GM18511 (cell line): ENCODE measurements at regions not wholly inside any gene's neighbourhood (a gene's known extent, or its start where the extent isn't known, plus 50 kb on each side); places are given as distances from the start of the nearest gene placed in this dataset.
A peak's percentile ranks its signal among the peaks of the same experiment; 100 is the strongest.
"Not testable (repeated sequence)": the region's sequence is repeated elsewhere in the genome, so short reads cannot be mapped to it uniquely, and the experiment has no call there.

Source experiments
- ATAC-seq: cut with Tn5 transposase; IDR thresholded peaks from one replicate; pipeline ENCODE4 v1.9.1; 2021; ENCODE audit warnings: mild to moderate bottlenecking, moderate library complexity; ENCODE audit not compliant: unreplicated experiment

GRCh38 chr12:105454688-105455087 is 124.2 kb downstream of the C12orf75 start:
- ATAC-seq = no peak

- no peak for ATAC-seq
Observed at GRCh38 chr12:105455261-105455660, 124.8 kb downstream of the C12orf75 start.

- no peak for ATAC-seq
Observed at GRCh38 chr12:105457026-105457425, 126.5 kb downstream of the C12orf75 start.

- no peak for ATAC-seq
Observed at GRCh38 chr12:105459760-105460330, 129.4 kb downstream of the C12orf75 start.

GRCh38 chr12:105461271-105461943 is 130.9 kb downstream of the C12orf75 start:
- ATAC-seq = no peak

DNA sequence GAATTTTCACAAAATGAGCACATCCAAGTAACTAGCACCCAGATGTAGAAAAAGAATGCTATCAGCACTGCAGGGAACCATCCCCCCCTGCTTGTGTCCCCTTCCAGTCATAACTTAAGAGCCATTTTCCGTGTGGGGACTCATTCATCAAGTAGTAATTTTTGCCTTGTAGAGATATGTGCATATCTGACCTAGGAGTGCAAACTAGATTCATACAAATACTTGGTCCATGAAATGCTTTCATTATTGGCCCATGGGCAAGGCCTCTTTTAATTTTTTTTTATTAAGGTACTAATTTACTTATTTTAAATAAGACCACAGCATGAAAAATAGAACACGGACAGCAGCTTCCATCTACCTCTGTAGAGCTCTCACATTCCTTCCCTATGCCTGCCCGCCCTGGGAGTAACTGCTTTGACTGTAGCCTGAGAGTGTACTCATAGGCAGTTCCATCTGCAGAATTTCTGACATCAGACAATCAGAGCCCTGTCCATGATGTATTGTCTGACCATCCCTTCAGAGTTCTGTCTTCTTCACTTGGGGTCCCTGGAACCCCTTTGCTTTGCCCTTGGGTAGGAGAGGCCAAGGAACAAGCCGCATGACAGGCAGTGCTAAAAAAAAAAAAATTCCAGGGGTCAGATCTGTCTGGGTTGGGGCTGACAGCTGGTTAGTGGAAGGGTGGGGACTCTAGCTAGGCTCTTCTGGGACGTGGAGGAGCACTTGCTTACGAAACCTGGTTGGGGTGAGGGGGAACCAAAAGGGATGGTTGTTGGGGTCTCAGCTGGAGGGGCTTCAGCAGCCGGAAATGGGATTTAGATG is 131.7 kb downstream of the C12orf75 start:
- no peak for ATAC-seq

DNA sequence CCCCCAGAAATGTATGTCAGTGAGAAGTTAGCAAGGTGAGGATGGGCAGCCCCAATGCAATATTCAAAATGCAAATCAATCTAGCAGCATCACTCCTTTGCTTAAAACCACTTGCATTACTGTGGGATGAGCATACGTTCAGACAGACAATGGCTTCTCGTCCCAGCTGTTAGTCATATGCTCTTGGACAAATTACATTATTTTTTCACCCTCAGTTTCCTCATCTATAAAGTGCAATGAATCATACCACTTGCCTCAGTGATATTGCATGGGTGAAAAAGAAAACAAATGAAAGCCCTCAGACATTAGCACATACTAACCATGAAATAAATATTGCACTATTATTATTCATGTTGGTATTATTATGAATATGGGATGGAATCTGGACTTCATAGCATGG is 132.3 kb downstream of the C12orf75 start:
- no peak for ATAC-seq

DNA sequence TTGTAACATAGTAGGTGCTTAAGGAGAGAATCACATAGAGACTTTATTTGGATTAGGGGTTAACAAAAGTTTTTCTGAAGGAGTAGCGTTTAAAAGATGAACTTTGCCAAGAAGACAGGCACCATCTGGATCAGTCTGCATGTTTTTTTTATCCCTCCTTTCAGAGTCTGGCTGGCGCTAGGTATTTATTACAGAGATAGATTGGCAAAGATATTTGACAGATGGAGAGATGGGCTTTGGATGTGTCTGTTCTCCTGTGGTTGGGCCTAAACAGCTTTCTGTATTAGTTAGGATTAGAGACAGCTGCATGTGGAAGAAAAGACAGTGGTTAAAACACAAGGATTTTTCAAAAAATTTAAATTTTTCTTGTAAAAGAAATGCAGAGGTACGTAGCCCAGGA is 133.9 kb downstream of the C12orf75 start:
- no peak for ATAC-seq

DNA sequence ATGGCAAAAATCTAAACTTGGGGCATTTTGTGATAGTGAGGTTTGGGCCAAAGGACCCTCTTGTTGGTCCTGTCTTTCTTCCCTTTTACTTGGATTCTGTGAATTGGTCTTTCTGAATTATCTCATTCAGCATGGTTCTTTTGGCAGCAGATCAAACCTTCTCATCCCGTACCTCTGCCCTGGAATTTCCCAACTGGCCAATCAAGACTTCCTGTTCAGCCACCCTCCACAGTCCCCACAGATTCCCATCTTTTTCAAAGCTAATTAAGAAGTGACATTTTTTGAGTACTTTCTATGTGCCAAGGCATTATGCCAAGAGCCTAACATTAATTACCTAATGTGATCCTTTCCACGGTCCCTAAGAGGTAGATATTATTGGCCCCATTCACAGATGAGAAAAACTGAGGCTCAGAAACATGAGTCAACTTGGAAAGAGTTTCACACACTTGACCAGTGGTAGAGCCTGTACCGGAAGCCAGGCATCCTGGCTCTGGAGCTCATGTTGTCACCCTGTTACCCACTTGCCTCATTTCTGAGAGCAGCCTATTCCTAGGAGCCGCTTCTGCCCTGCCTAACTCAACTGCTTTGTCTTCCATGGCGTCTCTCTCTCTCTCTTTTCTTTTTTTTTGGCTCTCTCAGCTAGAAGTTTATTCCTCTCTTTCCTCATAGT is 135.9 kb downstream of the C12orf75 start:
- no peak for ATAC-seq

- no peak for ATAC-seq
Observed at GRCh38 chr12:105466901-105467598, 136.6 kb downstream of the C12orf75 start.

DNA sequence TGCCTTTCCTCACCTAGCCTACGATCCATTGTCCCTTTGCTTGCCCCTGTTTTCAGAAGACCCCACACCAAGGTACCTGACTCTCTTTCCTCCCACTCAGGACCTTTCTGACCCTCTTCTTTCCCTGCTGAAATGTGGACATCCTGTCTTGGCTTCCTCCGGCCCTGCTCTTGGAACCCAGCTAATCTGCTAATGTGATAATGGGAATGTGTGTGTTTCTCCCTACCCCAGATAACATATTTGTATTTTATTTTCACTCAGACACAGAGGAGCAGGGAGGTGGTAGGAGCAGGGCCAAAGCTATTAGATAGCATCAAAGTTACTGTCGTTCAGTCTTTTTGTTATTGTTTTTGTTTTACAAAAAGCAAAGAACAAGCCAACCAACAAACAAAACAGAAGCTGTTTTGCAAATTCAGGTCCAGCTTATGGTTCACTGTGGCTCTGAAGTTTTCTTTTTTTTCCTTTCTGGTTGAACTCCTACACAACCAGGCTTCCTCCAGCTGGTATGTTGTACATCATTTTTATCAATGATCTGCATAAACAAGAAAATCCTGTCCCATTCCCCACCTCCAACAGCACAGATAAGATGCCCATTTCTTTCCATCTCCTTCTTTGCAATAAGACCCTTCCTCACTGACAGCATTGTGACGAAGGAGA is 137.3 kb downstream of the C12orf75 start:
- no peak for ATAC-seq

DNA sequence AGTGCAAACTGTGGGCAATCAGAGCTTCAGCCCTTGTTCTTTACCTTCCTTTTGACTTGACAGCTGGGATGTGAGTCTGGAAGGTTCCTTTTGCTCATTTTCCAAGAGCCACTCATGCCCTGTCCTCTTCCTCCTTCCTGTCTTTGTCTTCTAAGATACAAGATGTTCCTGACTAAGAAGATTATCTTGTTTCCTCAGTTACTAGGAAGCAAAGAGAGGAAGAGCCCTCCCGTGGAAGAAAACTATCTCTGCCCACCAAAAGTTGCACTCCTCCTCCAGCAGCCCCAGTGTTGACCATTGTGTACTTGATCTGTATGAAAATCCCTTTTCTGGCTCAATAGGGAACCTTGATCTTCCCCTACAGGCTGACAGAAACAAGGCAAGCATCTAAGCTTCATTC is 138.0 kb downstream of the C12orf75 start:
- no peak for ATAC-seq

GRCh38 chr12:105469211-105469610 is 138.7 kb downstream of the C12orf75 start:
- no peak for ATAC-seq

GRCh38 chr12:105469701-105470100 is 139.2 kb downstream of the C12orf75 start:
- ATAC-seq = no peak

GRCh38 chr12:105470102-105470501 is 139.6 kb downstream of the C12orf75 start:
- ATAC-seq = no peak

DNA sequence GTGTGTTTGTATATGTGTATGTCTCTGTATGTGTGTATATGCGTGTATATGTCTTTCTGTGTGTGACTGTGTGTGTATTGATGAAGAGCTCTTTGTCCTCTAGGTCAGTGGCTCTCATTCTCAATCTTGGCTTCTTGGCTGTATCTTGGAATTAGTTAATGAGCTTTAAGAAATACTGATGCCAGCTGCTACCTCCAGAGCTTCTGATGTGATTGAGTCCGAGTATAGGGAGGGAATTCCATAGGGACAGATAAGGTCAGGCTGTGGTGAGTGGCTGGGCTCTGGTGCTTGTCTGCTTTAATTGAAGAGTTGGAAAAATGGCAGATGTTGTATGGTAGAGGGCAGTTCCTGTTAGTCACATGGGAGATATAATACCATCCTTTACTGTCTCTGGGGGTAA is 140.1 kb downstream of the C12orf75 start:
- ATAC-seq = no peak

DNA sequence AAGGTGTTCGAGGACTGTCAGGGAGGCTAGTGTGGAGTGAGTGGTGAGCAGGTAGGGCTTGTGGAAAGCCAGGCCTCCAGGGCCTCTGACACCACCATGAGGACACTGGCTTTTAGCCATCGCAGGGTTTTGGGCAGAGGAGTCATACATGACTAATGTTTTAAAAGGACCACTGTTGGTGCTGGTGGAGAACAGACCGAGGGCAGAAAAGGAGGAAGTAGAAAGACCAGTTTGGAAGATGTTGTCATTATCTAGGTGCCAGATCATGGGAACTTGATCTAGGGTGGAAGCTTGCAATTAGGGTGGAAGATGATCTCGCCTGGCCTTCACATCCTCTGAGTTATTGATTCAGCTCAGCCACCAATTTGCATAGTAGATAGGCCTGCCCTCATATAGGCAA is 144.2 kb downstream of the C12orf75 start:
- no peak for ATAC-seq

DNA sequence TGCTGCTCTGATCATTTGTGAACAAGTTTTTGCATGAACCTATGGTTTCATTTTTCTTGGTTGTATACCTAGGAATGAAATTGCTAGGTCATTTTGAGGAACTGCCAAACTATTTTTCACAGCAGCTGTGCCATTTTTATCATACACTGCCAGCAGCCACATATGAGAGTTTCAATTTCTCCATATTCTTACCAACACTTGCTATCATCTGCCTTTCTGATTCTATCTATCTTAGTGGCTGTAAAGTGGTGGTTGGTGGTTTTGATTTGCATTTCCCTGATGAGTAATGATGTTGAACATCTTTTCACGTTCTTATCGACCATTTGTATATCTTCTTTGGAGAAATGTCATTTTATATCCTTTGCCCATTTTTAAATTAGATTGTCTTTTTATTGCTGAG is 146.1 kb downstream of the C12orf75 start:
- ATAC-seq = peak; percentile 80

DNA sequence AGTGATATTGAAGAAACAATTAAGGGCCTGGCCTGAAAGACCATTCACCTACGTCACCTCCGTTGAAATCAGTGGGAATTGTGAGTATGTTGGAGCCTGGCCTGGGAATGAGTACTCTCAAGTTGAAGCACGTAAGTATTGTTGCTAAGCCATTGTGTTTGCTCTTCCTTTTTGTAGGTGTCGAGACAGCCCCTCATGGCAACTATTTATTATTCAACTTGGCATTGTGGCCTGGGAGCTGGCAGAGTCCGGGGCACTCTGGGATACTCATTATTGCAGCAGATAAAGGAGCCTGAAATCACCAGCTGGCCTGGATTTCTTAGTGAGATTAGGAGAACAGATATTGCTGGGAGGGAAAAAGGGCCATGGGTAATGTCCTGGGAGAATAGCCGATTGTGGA is 147.4 kb downstream of the C12orf75 start:
- ATAC-seq = no peak

- ATAC-seq = not testable (repeated sequence)
Observed at GRCh38 chr12:105478788-105479187, 148.3 kb downstream of the C12orf75 start.
